Neural progenitor cell (in vitro differentiated cells): ENCODE measurements at regions not wholly inside any gene's neighbourhood (a gene's known extent, or its start where the extent isn't known, plus 50 kb on each side); places are given as distances from the start of the nearest gene placed in this dataset.

Experiments
- EZH2 ChIP-seq: fragments of 200-600 bp; sonication (generic); IDR thresholded peaks from 2 replicates; pipeline ENCODE4 v1.6.1; 2017; ENCODE audit warnings: antibody characterized with exemption, mild to moderate bottlenecking, moderate library complexity
- EZH2phosphoT487 ChIP-seq: fragments of 200-600 bp; sonication (generic); IDR thresholded peaks from 2 replicates; pipeline ENCODE4 v1.6.1; 2017; ENCODE audit warnings: antibody characterized with exemption
- TF ChIP-seq, protein P1 (sequence below): fragments of 200-600 bp; sonication (generic); IDR thresholded peaks from 2 replicates; pipeline ENCODE4 v1.5.1; 2017; ENCODE audit warnings: antibody characterized with exemption, mild to moderate bottlenecking

GRCh38 chr12:96085475-96085874 lies 50.1 kb upstream of the LTA4H start:
- no peak for TF ChIP-seq EZH2
- TF ChIP-seq, protein P1, sequence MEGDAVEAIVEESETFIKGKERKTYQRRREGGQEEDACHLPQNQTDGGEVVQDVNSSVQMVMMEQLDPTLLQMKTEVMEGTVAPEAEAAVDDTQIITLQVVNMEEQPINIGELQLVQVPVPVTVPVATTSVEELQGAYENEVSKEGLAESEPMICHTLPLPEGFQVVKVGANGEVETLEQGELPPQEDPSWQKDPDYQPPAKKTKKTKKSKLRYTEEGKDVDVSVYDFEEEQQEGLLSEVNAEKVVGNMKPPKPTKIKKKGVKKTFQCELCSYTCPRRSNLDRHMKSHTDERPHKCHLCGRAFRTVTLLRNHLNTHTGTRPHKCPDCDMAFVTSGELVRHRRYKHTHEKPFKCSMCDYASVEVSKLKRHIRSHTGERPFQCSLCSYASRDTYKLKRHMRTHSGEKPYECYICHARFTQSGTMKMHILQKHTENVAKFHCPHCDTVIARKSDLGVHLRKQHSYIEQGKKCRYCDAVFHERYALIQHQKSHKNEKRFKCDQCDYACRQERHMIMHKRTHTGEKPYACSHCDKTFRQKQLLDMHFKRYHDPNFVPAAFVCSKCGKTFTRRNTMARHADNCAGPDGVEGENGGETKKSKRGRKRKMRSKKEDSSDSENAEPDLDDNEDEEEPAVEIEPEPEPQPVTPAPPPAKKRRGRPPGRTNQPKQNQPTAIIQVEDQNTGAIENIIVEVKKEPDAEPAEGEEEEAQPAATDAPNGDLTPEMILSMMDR, result no peak
- no peak for TF ChIP-seq EZH2phosphoT487
